Glutamatergic neuron (in vitro differentiated cells): ENCODE measurements at regions not wholly inside any gene's neighbourhood (a gene's known extent, or its start where the extent isn't known, plus 50 kb on each side); places are given as distances from the start of the nearest gene placed in this dataset.

Experiments used
- DNase-seq: peaks from one replicate; pipeline ENCODE4 v3.0.0; 2022
- H3K27ac Mint-ChIP-seq: one replicate; pipeline ENCODE4 v1.8.0; 2020; ENCODE audit warnings: mild to moderate bottlenecking, mixed read lengths, inconsistent platforms; ENCODE audit not compliant: unreplicated experiment
- H3K27me3 Mint-ChIP-seq: one replicate; pipeline ENCODE4 v1.8.0; 2020; ENCODE audit warnings: mild to moderate bottlenecking, moderate library complexity, mixed read lengths, inconsistent platforms; ENCODE audit not compliant: unreplicated experiment
- H3K36me3 Mint-ChIP-seq: one replicate; pipeline ENCODE4 v1.8.0; 2020; ENCODE audit warnings: mild to moderate bottlenecking, mixed read lengths, inconsistent platforms; ENCODE audit not compliant: unreplicated experiment
- H3K4me1 Mint-ChIP-seq: one replicate; pipeline ENCODE4 v1.8.0; 2020; ENCODE audit warnings: mild to moderate bottlenecking, low read depth, mixed read lengths, inconsistent platforms; ENCODE audit not compliant: unreplicated experiment
- H3K4me3 Mint-ChIP-seq: one replicate; pipeline ENCODE4 v1.8.0; 2020; ENCODE audit warnings: mild to moderate bottlenecking, mixed read lengths, inconsistent platforms; ENCODE audit not compliant: unreplicated experiment
- H3K9me3 Mint-ChIP-seq: one replicate; pipeline ENCODE4 v1.8.0; 2020; ENCODE audit warnings: mild to moderate bottlenecking, moderate library complexity, mixed read lengths, inconsistent platforms; ENCODE audit not compliant: unreplicated experiment
- CTCF ChIP-seq: fragments of 200-600 bp; sonication (generic); IDR thresholded peaks from one replicate; pipeline ENCODE4 v1.5.0; 2021; ENCODE audit not compliant: partially characterized antibody, unreplicated experiment

- H3K9me3 Mint-ChIP-seq = no peaks in the 10 kb centered on the region
- H3K36me3 Mint-ChIP-seq = peaks cover 5% of the 10 kb centered on the region
- H3K4me1 Mint-ChIP-seq = peaks cover 6% of the 10 kb centered on the region
- no peak for TF ChIP-seq CTCF
- H3K27ac Mint-ChIP-seq = no peak overlapping the region
- no peak overlapping the region for H3K4me3 Mint-ChIP-seq
- no peak for DNase-seq
- H3K27me3 Mint-ChIP-seq = peaks cover 2% of the 10 kb centered on the region
These were observed 116.5 kb upstream of the FBXL7 start for GRCh38 chr5:15383469-15383868.

DNA sequence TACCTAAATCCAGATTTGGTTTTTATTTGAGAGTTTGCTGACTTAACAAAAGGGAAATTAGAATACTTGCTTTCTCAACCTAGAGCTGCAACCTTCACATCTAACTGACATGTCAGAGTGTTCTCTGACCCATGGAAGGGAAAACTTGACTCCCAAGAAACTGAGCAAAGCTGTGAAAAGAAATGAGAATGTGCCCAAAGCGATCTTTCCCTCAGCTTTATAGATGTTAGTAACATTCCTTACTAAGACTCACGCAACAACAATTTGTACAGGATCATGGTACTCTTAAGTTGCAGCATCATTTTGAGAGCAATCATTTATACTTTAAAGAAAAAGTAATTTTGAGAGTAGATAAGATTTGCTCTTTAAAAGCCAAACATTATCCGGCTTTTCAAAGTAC is 117.0 kb upstream of the FBXL7 start:
- Mint-ChIP-seq H3K27me3 (peaks cover 2% of the 10 kb centered on the region), H3K27ac (no peak overlapping the region), H3K4me1 (peaks cover 6% of the 10 kb centered on the region)

GRCh38 chr5:15377573-15378340 is 122.2 kb upstream of the FBXL7 start:
- no peak overlapping the region for H3K4me3 Mint-ChIP-seq
- no peak for DNase-seq
- H3K4me1 Mint-ChIP-seq = no peaks in the 10 kb centered on the region
- H3K27ac Mint-ChIP-seq = no peak overlapping the region
- TF ChIP-seq CTCF = no peak
- peaks cover 9% of the 10 kb centered on the region for H3K36me3 Mint-ChIP-seq
- peaks cover 2% of the 10 kb centered on the region for H3K27me3 Mint-ChIP-seq
- H3K9me3 Mint-ChIP-seq = no peaks in the 10 kb centered on the region

More for the DNA sequence above, 117.0 kb upstream of the FBXL7 start:
- peaks cover 5% of the 10 kb centered on the region for H3K36me3 Mint-ChIP-seq
- no peak overlapping the region for H3K4me3 Mint-ChIP-seq
- TF ChIP-seq CTCF = no peak
- no peaks in the 10 kb centered on the region for H3K9me3 Mint-ChIP-seq
- no peak for DNase-seq

DNA sequence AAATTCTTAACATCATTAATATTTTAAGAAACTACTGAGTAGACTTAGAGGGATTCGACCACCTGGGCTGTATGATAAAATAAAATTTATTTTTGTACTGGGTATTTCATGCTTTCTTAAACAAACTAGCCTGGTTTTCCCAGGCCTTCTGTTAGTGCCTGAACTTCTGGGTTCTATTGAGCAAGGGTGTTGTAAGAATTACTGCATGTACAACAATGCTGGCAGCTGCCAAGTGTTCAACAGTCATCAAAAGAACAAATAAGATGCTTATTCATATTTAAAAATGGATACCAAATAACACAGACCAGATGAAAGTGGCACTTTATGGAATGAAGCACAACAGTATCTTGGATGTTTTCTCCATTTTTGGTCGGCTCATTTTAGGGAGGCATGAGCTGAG is 123.2 kb upstream of the FBXL7 start:
- no peaks in the 10 kb centered on the region for H3K4me1 Mint-ChIP-seq

More for the DNA sequence above, 123.2 kb upstream of the FBXL7 start:
- Mint-ChIP-seq H3K27me3 (peaks cover 2% of the 10 kb centered on the region), H3K9me3 (no peaks in the 10 kb centered on the region), H3K27ac (no peak overlapping the region), H3K4me3 (no peak overlapping the region), H3K36me3 (peaks cover 9% of the 10 kb centered on the region)
- DNase-seq = no peak
- TF ChIP-seq CTCF = no peak
